ENCODE measurements at regions not wholly inside any gene's neighbourhood (a gene's known extent, or its start where the extent isn't known, plus 50 kb on each side); places are given as distances from the start of the nearest gene placed in this dataset.
A peak's percentile ranks its signal among the peaks of the same experiment; 100 is the strongest.

DNA sequence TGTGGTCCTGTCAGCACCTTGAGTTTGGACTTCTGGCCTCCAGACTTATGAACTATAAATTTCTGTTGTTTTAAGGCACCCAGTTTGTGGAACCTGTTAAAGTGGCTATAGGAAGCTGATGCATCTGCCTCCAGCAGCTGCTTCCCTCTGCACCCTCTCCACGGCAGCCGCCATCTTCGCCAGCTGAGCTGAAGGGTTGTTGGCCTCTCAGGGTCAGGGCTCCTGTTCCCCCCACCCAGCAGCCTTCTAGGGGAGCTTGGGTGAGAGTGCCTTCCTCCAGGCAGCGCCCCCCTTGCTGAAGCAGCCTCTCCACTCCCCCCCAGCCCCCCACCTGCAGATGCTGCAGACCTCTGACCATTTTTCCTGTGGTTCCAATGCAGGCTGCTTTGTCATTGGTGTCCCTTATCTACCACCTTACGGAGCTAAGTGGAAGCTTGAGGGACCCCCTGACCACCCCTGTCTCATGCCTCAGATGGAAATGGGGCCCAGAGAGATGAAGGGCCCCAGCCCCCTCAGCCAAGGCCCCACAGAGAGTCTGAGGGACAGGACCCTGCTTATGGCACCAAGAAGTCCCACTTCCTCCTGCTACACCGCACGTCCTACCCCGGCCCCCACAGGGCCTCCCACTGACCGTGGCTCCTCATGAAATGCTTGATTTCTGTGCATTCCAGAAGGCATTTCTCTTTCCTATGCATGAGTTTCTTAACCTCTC lies 61.4 kb upstream of the TLE3 start:
- 86 to 94% (median 89%) methylated on average over 9 of the region's 9 CpGs for WGBS, 4 donors
- no peak for ATAC-seq
- H3K36me3 ChIP-seq, result no peaks in the 10 kb centered on the region
- H3K27me3 ChIP-seq, result no peaks in the 10 kb centered on the region
- TF ChIP-seq POLR2A (IDR thresholded peaks at IDR 0.05), result no peak
- TF ChIP-seq, protein P1, sequence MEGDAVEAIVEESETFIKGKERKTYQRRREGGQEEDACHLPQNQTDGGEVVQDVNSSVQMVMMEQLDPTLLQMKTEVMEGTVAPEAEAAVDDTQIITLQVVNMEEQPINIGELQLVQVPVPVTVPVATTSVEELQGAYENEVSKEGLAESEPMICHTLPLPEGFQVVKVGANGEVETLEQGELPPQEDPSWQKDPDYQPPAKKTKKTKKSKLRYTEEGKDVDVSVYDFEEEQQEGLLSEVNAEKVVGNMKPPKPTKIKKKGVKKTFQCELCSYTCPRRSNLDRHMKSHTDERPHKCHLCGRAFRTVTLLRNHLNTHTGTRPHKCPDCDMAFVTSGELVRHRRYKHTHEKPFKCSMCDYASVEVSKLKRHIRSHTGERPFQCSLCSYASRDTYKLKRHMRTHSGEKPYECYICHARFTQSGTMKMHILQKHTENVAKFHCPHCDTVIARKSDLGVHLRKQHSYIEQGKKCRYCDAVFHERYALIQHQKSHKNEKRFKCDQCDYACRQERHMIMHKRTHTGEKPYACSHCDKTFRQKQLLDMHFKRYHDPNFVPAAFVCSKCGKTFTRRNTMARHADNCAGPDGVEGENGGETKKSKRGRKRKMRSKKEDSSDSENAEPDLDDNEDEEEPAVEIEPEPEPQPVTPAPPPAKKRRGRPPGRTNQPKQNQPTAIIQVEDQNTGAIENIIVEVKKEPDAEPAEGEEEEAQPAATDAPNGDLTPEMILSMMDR (IDR thresholded peaks at IDR 0.05), result no peak
- intact Hi-C loops (cut with DNase I), result loop anchor here in 1 of 10 donors (5.0 kb wide), 1 partner anchor 562 kb away; no protein-coding TSS in a partner anchor
- DNase-seq, result no peak
- H3K4me1 ChIP-seq, result peaks cover 0 to 60% (median 41%) of the 10 kb centered on the region in 12 donors
- H3K27ac ChIP-seq, result no peak overlapping the region
- no peak overlapping the region for H3K4me3 ChIP-seq
- H3K9me3 ChIP-seq, result peaks cover 0 to 3% (median 0%) of the 10 kb centered on the region in 12 donors

GRCh38 chr15:70158309-70159000 lies 60.7 kb upstream of the TLE3 start:
- Histone ChIP-seq H3K36me3 (no peaks in the 10 kb centered on the region), H3K4me3 (no peak overlapping the region), H3K9me3 (no peaks in the 10 kb centered on the region), H3K27ac (no peak overlapping the region), H3K4me1 (peaks cover 0 to 67% (median 47%) of the 10 kb centered on the region in 12 donors), H3K27me3 (no peaks in the 10 kb centered on the region)
- ATAC-seq (no peak), DNase-seq (no peak)
- intact Hi-C loops (cut with DNase I), result loop anchor here in 1 of 10 donors (5.0 kb wide), 1 partner anchor 561 kb away; no protein-coding TSS in a partner anchor
- TF ChIP-seq, protein P1 (IDR thresholded peaks at IDR 0.05), result no peak
- TF ChIP-seq POLR2A (IDR thresholded peaks at IDR 0.05), result no peak
- WGBS, 4 donors, result 95 to 97% (median 96%) methylated on average over 9 of the region's 9 CpGs

DNA sequence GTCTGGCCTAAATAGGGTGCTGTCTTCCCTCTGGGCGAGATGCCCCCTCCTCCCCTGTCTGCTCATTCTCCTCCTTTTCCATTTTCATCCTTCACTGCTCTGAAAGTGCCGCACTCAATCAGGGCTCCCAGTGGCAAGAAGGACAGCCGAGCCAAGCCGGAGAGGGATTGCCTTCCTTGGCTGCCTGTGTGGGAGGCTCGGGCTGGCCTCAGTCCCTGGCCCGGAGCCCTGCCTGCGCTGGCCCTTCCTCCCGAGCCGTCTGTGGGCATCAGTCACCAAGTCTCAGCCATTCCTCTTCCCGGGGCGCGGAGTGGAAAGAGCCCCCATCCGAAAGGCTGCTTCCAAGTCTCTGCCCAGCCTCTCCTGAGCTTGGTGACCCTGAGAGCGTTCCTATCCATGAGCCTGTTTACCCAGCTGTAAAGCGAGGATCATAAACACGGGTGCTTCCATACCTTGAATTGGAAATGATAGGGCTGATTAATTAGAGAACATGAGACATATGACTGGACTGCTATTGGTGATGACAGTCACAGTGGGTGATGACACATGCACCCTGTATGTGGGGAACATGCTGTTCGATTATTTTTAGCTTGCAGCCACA lies 59.1 kb upstream of the TLE3 start:
- intact Hi-C loops (cut with DNase I), result loop anchor here in 1 of 10 donors (5.0 kb wide), 1 partner anchor 559 kb away; no protein-coding TSS in a partner anchor
- Histone ChIP-seq H3K27ac (peak overlapping the region in 2 of 12 donors; percentile 37 to 75), H3K9me3 (no peaks in the 10 kb centered on the region), H3K27me3 (no peaks in the 10 kb centered on the region), H3K4me1 (peaks cover 0 to 77% (median 57%) of the 10 kb centered on the region in 12 donors), H3K4me3 (no peak overlapping the region), H3K36me3 (no peaks in the 10 kb centered on the region)
- no peak for TF ChIP-seq POLR2A (IDR thresholded peaks at IDR 0.05)
- TF ChIP-seq, protein P1 (IDR thresholded peaks at IDR 0.05), result no peak
- WGBS, 4 donors, result 30 to 42% (median 34%) methylated on average over 17 of the region's 17 CpGs
- DNase-seq (peak in 4 of 5 donors; percentile 40 to 60 (median 53)), ATAC-seq (peak in 3 of 4 donors; percentile 54 to 72 (median 69))

All from heart left ventricle (tissue), 16 donors.